HFFc6 (cell line): ENCODE measurements at regions not wholly inside any gene's neighbourhood (a gene's known extent, or its start where the extent isn't known, plus 50 kb on each side); places are given as distances from the start of the nearest gene placed in this dataset.
"Not testable (repeated sequence)": the region's sequence is repeated elsewhere in the genome, so short reads cannot be mapped to it uniquely, and the experiment has no call there.

ENCODE experiments used
- DNase-seq: peaks from one replicate; pipeline ENCODE4 v3.0.0-alpha.2; 2018
- H3K27ac Mint-ChIP-seq: 2 replicates; pipeline ENCODE4 v1.8.0; 2020; ENCODE audit warnings: mild to moderate bottlenecking, mixed read lengths
- H3K27me3 Mint-ChIP-seq: 2 replicates; pipeline ENCODE4 v1.8.0; 2021; ENCODE audit warnings: mild to moderate bottlenecking, moderate library complexity, mixed read lengths; ENCODE audit not compliant: insufficient read depth
- H3K36me3 Mint-ChIP-seq: 2 replicates; pipeline ENCODE4 v1.8.0; 2021; ENCODE audit warnings: low read depth, mixed read lengths
- H3K4me1 Mint-ChIP-seq: 2 replicates; pipeline ENCODE4 v1.8.0; 2020; ENCODE audit warnings: low read depth, mixed read lengths
- H3K4me3 Mint-ChIP-seq: 2 replicates; pipeline ENCODE4 v1.8.0; 2020; ENCODE audit warnings: mild to moderate bottlenecking, moderate library complexity, mixed read lengths
- H3K9me3 Mint-ChIP-seq: 2 replicates; pipeline ENCODE4 v1.8.0; 2020; ENCODE audit warnings: mild to moderate bottlenecking, mixed read lengths
- CTCF ChIP-seq: fragments of 200-600 bp; sonication (generic); IDR thresholded peaks from 2 replicates; pipeline ENCODE4 v1.5.0; 2021; ENCODE audit warnings: antibody characterized with exemption, mild to moderate bottlenecking

DNA sequence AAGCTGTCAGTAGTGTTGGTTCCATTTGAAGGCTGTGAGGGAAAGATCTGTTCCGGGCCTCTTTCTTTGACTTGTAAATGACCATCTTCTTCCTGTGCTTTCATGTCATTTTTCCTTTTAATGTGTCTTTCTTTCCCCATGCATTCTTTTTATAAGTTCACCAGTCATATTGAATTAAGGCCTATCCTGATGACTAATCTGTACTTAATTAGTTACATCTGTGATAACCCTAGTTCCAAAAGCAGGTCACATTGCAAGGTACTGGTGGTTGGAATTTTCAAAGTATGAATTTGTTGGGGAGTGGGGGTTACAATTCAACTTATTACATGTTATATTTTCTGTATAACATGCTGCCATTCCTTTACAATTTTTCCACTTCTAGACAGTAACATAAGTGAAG, 1642.1 kb upstream of the FLRT2 start:
- DNase-seq: no peak
- Mint-ChIP-seq H3K27me3 (no peaks in the 10 kb centered on the region; the same call in 1 of the 2 replicates), H3K4me1 (no peaks in the 10 kb centered on the region), H3K36me3 (no peaks in the 10 kb centered on the region), H3K27ac (no peak overlapping the region), H3K9me3 (peaks cover 12% of the 10 kb centered on the region), H3K4me3 (no peak overlapping the region)
- no peak for TF ChIP-seq CTCF

GRCh38 chr14:83893447-83893846, 1636.5 kb upstream of the FLRT2 start:
- no peak overlapping the region for H3K4me3 Mint-ChIP-seq
- TF ChIP-seq CTCF: no peak
- no peaks in the 10 kb centered on the region for H3K4me1 Mint-ChIP-seq
- H3K9me3 Mint-ChIP-seq: no peaks in the 10 kb centered on the region; the same call in 1 of the 2 replicates
- no peaks in the 10 kb centered on the region; the same call in 1 of the 2 replicates for H3K27me3 Mint-ChIP-seq
- H3K27ac Mint-ChIP-seq: no peak overlapping the region
- DNase-seq: no peak
- H3K36me3 Mint-ChIP-seq: no peaks in the 10 kb centered on the region

- DNase-seq: no peak
- H3K36me3 Mint-ChIP-seq: no peaks in the 10 kb centered on the region
- TF ChIP-seq CTCF: no peak
- no peaks in the 10 kb centered on the region; the same call in 1 of the 2 replicates for H3K9me3 Mint-ChIP-seq
- no peak overlapping the region for H3K4me3 Mint-ChIP-seq
- H3K4me1 Mint-ChIP-seq: no peaks in the 10 kb centered on the region
- no peaks in the 10 kb centered on the region for H3K27me3 Mint-ChIP-seq
- no peak overlapping the region for H3K27ac Mint-ChIP-seq
Observed at GRCh38 chr14:83894568-83894967, 1635.4 kb upstream of the FLRT2 start.

- not testable (repeated sequence) for H3K36me3 Mint-ChIP-seq, H3K4me3 Mint-ChIP-seq, DNase-seq, H3K27me3 Mint-ChIP-seq, H3K9me3 Mint-ChIP-seq, H3K4me1 Mint-ChIP-seq, H3K27ac Mint-ChIP-seq
Observed at GRCh38 chr14:83898558-83898957, 1631.4 kb upstream of the FLRT2 start.

DNA sequence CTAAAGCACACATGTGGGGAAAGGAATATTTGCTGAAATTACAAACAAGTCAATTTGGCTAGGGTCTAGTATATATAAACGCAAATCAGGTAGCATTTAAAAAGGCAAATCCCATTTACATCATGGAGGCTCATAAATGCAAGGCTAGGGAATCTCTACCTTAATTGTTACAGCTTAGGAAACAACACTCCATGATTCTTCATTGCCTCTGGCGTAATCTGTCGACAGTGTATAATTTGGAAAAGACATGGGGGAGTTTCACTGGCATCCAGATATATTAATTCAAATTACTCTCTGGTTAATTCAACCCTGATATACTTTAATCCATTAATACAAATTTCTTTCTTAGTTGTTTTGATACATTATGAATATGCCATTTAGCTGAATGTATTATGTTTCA, 1630.2 kb upstream of the FLRT2 start:
- peaks cover 4% of the 10 kb centered on the region; the same call in 1 of the 2 replicates for H3K9me3 Mint-ChIP-seq
- H3K27ac Mint-ChIP-seq: no peak overlapping the region
- H3K27me3 Mint-ChIP-seq: no peaks in the 10 kb centered on the region; the same call in 1 of the 2 replicates
- H3K36me3 Mint-ChIP-seq: no peaks in the 10 kb centered on the region
- H3K4me3 Mint-ChIP-seq: no peak overlapping the region
- no peak for TF ChIP-seq CTCF
- H3K4me1 Mint-ChIP-seq: no peaks in the 10 kb centered on the region
- no peak for DNase-seq

GRCh38 chr14:83905157-83905556, 1624.8 kb upstream of the FLRT2 start:
- Mint-ChIP-seq H3K27me3 (no peaks in the 10 kb centered on the region; the same call in 1 of the 2 replicates), H3K4me1 (no peaks in the 10 kb centered on the region), H3K9me3 (peaks cover 7% of the 10 kb centered on the region; the same call in 1 of the 2 replicates), H3K4me3 (no peak overlapping the region), H3K36me3 (no peaks in the 10 kb centered on the region), H3K27ac (no peak overlapping the region)
- no peak for TF ChIP-seq CTCF
- DNase-seq: no peak
